NCI-H1930 (cell line): ENCODE measurements at regions not wholly inside any gene's neighbourhood (a gene's known extent, or its start where the extent isn't known, plus 50 kb on each side); places are given as distances from the start of the nearest gene placed in this dataset.

Experiments used
- DNase-seq, 2 experiments: peaks; one replicate each; lab custom pipeline; 2025; lab: John Stamatoyannopoulos, UW

DNA sequence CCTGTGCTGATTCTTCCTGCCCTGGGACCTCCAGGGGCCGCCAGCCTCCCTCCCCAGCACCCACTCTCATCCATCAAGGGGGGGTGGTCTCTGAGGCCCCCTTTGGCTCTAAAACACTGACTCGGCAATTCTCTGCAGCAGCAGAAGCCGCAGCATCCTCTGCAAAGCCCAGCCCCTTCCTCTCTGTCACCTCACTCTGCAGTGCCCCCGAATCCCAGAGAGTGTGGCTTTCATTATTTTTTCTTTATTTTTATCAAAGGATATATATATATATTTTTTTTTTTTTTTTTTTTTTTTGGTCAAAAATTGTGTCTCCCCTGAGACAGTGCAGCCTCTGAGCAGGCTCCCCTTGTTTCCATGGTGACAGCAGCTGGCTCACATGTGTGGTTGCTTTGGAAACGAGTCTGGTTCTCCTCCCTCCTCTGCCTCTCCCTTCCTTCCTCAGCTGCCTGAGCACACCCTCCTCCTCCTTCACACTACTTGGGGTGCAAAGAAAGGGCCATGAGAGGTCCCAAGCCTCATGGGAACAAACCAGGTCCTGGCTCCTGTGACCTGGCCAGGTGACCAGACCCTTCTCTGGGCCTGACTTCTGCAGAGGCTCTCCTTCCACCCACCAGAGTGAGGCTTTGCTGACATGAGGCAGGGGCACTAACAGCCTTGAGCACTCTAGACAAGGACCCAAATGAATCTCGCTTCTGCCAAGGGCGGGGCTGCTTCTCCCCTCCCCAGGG lies 100.5 kb downstream of the LRRC74A start:
- DNase-seq, result no peak

DNA sequence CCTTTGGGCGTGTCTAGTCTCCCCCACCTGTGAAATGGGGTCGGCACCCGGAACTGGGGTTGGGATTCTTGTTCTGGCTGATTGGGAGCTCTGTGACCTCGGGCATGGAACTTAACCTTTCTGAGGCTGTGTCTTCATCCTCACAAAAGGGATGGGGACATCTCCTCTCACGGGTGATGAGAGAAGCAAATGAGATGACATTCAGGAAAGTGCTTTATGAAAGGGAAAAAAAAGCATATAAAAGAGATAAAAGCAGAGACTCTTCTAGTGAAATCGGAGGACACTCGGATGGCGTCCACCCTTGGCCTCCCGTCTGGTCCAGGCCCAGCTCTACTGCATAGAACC lies 98.9 kb downstream of the LRRC74A start:
- no peak for DNase-seq

DNA sequence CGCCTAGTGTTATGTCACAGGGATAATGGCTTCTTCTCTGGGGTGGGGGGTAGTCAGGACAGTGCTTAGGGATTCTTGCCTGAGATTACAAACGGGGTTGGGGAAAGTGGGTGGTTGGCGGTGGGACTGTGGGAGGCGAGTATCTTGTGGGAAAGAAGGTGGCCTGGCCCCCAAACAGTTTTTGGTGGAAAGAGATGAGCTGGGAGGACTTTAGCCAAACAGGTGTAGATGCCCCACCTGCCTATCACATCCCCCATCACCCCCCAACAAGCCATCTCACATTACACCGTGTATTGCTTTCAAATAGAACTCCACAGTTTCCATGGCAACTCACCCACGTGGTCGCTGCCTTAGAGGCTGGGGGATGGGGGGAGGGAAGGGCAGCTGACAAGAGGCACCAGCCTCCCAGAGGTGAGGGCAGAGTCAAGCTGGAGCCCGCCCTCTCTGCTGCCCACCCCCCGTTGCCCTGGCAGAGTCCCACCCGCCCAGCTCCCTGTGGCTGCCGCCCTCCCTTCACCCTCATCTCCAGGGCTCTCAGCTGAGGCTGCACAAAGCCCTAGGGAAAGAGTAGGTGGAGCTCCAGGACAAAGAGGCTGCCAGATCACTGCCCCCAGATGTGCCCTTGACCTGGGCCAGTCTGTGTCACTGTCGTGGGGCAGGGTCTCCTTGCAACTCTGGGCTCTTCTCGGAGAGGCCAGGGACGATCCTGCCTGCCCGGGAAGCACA lies 98.3 kb downstream of the LRRC74A start:
- DNase-seq, result peak; percentile 44 to 53

DNA sequence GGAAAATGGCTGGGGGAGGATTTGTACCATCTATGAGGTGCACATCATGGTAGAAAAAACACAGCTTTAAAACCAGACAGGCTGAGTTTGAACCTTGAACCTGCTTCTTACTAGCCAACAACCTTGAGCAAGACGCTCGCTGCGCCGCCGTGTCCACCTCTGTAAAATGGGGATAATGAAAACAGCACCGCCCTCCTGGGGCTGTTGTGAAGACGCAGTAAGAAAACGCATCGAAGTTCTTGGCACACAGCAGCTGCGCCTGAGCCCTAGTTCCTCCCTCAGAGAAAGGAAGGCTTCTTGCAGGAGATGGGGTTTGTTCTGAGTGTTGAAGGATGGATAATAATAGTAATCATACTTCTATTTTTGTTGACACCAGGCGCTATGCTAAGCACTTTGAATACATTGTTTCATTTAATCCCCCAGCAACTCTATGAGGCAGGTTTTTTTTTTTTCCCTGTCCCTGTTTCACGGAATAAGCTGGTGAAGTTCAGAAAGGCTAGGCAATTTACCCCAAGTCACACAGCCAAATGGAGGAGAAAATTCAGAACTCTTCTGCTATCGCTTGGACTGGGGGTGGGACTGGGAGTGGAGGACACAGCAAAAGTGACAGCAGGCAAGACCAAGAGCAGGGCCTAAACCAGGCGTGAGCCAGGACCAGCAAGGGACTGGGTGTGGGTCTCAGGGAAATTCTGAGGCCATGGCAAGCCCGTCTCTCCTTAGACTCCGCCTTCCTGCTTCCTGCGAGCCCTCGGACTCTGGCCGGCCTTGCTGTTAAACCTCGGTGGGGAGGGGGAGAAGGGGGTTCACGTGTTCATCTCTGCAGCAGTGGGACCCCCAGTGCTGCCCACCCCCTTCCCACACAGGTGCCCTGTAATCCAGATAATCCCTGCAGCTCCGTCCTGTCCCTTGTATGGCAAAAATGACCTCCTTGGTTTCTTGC lies 97.5 kb downstream of the LRRC74A start:
- no peak for DNase-seq

DNA sequence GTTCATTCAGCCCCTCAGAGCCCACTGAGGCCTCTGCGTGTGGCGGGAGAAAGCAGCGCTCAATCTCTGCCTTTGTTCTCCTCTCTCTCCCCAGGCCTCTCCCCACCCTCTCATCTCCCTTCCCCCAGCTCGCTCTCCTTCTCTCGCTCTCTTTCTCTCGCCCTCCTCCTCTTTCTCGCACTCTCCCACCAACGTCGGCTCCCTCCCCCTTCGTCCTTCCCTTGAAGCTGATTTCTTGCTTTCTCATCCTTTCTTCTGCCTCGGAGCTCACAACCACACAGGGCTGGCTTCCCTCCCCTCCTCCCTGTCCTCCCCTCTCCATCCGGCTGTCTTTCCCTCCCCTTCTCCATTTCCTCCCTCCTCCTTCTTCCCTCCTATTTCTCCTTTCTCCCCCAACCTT lies 96.4 kb downstream of the LRRC74A start:
- no peak for DNase-seq

DNA sequence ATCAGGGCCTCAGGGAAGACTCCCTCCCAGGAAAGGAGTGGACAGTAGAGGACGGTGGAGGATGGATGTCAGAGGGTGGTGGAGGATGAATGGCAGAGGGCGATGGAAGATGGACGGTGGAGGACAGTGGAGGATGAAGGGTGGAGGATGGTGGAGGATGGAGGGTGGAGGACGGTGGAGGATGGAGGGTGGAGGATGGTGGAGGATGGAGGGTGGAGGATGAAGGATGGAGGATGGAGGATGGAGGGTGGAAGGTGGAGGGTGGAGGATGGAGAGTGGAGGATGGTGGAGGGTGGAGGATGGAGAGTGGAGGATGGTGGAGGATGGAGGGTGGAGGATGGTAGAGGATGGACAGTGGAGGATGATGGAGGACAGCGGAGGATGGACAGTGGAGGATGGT lies 95.9 kb downstream of the LRRC74A start:
- DNase-seq, result no peak

DNA sequence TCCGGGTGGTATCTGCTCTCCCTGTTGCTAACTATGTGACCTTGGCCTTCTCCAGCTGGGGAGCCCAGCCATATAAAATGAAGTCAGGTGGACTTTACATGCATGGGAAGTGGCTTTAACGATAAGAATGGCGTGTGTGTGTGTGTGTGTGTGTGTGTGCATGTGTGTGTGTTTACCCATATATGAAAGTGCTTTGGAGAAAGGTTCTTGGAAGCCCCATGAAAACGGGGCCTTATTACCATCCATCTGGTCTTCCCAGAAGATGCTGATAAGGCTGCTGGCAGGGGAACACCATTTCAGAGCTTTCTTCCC lies 94.8 kb downstream of the LRRC74A start:
- no peak for DNase-seq

DNA sequence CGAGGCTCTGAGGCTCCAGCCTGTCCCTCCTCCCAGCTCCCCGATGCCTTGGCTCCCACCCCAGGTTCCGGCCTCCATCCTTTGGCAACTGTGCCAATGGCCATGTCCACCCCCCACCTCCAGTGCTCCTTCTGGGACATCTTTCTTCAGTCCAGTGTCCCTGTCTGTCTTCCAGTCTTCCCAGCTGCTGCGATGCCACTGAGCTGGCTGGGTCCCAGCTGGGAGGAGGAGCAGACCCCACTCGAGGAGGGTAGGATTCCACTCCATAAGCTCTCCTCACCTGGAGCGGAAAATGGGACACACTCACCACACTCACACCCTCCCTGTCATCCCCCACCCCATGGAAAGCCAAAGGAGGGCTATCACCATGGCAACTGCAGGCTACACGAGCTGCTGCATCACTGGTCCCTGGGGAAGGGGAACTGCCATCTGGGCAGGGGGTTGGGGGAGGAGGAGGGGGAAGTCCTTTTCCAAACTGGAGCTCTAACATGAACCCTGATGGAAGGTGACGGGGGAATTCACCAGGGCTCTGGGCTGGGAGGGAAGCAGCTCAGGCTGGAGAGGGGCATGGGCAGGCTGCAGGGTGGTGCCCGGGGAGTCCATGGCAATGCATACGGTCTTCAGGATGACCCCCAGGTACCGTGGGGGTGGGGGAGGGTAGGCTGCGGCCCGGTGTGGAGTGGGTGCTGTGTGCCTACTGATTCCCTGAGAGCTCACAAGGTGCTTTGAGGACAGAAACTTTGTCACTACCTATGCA lies 94.3 kb downstream of the LRRC74A start:
- DNase-seq, result peak; percentile 24 to 28

DNA sequence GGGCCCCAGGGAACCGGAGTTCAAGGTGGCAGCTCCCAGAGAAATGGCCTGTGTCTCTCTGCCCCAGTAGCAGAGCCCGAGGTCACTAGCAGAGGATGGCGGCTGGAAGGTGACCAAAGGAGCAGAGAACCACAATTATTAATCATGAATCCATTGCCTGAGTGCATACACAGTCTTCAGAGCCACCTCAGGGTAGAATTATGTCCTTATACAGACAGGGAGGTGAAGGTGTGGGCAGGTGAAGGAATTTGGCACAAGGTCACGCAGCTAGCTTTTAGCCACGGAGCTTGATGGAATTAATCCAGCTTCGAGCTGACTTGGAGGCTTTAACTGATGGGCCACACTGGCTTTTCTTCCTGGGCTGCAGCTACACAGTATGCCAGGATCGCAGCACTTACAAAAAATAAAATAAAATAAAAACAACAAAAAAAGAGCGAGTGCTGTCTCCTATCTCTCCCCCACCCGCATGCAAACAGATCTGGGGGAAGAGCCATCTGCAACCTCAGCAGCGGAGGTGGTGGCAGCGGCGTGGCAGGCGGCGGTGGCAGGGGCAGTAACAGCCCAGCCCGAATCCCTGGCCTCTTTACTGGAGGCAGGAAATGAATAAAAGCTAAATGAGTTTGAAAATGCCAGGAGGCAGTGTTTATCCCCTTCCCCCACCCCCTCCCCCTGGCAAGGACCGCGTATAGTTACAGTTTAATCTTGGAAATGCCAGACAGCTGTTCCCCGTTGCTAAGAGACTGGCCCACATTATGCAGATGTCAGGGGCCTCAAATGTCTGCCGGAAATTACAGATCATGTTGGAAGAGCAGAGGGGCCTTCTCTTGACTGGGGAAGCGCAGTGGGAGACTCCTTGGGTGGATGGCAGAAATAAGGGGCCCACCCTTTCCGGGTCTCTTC lies 93.5 kb downstream of the LRRC74A start:
- peak in 1 of 2 experiments; percentile 25 for DNase-seq
